Gastrocnemius medialis (tissue), 4 donors: ENCODE measurements at regions not wholly inside any gene's neighbourhood (a gene's known extent, or its start where the extent isn't known, plus 50 kb on each side); places are given as distances from the start of the nearest gene placed in this dataset.

ENCODE experiments used
- CTCF ChIP-seq, 5 experiments: fragments of 450-650 bp in 3 of 5; fragments of 200-600 bp in 2 of 5; sonication (generic) in 2 of 5; IDR thresholded peaks in 4 of 5; conservative IDR thresholded peaks in 1 of 5; 1 replicate in 4 of 5; 2 replicates in 1 of 5; pipeline ENCODE4 v1.5.1; 2016 to 2019; ENCODE audit warnings: antibody characterized with exemption in 5 of 5, mild to moderate bottlenecking in 3 of 5, moderate library complexity in 3 of 5
- POLR2A ChIP-seq, 2 donors: fragments of 450-650 bp; IDR thresholded peaks; one replicate each; pipeline ENCODE4 v1.6.1; 2017; ENCODE audit warnings: antibody characterized with exemption in 2 of 2, mild to moderate bottlenecking in 2 of 2, moderate library complexity in 2 of 2

- no peak for TF ChIP-seq CTCF (IDR thresholded peaks at IDR 0.05 in 4 of 5, conservative IDR thresholded peaks at IDR 0.05 in 1 of 5)
- no peak for TF ChIP-seq POLR2A (IDR thresholded peaks at IDR 0.05)
Observed at GRCh38 chr6:167645368-167645767, 181.3 kb upstream of the AFDN start.
